Right ventricle myocardium superior (tissue), 1 donor: ENCODE measurements at regions not wholly inside any gene's neighbourhood (a gene's known extent, or its start where the extent isn't known, plus 50 kb on each side); places are given as distances from the start of the nearest gene placed in this dataset.

ENCODE experiments used
- ATAC-seq: fragments of 200-7000 bp; cut with Tn5 transposase; one replicate; pipeline ENCODE4 v1.9.1; 2020; ENCODE audit warnings: mild to moderate bottlenecking; ENCODE audit not compliant: poor library complexity
- DNase-seq: peaks from one replicate; pipeline ENCODE4 v3.0.0-alpha.2; 2020
- intact Hi-C: fragments of 100-400 bp; cut with DNase I; formaldehyde crosslinking; loops from one replicate; pipeline ENCODE4 v1.11.2; 2022
- donor health status: DM: no; HTN: yes; CAD: no; lungs with severe emphysema.

DNA sequence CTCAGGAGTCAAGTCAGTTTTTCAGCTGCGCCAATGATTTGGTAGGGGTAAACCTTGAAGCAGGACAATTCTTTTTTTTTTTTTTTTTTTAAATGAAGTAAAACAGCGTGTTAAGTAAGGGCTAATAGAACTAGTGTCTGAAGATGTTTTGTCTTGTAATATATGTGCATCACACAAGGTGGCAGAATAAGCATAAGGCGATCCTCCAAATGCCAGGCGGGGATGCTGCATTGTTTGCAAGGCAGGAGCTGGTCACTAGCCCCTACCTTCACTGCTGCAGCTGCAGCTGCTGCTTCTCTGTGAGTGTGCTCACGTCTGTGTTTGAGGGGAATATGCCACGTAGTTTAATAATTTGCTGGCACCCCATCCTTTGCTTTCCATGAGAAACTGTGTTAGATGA is 272.7 kb upstream of the MAP3K7 start:
- no peak for DNase-seq
- no peak for ATAC-seq
- intact Hi-C loops, result no loop called here

DNA sequence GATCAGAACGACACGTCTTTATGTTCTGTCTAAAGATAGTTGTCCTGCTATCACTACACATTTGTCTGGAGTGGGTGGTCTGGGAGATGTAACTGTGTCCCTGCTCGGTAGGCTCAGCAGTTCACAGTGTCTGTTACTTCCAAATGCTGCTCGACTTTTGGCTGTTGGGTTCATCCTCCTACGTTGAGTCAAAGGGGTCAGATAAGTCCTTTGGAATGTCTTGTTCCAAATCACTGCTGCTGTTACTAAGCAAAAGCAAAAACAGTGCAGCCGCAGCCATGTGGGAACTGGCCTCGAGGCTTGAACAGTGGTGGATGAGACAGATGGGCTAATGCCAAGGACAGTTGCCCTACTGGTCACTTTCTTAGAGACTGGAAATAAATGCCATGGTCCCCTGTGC is 272.2 kb upstream of the MAP3K7 start:
- no peak for ATAC-seq
- intact Hi-C loops, result no loop called here
- DNase-seq, result no peak

DNA sequence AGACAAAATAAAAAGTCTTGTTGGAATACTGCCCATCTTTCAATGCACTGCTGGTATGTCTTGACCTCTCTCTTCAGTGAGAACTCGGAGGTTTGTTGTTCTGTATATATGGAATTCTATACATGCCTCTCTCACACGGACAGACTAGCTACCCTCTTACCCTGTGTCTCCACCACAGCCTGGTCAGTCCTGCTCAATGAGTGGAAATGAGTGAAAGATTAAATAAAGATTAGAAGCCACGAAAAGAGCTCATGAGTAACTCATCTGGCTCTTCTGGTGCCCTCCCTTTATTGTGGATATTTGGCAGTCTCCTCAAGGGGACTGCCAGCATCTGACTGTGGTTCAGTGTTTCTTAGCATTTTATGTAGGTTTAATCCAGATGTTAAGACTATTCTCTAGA is 262.8 kb upstream of the MAP3K7 start:
- DNase-seq (no peak), ATAC-seq (no peak)
- intact Hi-C loops, result no loop called here

DNA sequence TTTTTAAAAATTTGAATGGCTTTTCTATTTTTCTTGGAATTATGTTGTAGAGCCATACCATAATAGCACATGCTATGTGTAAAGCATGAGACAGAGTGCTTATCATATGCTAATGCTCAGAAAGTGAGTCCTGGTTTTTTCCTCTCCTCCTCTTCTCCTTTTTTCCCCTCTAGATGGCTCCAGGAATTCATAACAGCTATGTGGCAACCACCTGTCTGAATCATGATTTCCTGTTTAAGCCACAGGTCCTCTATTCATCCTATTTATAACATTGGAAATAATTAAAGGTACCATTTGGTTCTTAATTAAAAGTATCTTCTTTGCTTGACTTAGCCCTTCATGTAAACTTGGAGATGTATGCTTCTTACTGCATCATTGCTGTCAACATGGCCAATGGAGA is 260.0 kb upstream of the MAP3K7 start:
- ATAC-seq (no peak), DNase-seq (no peak)
- intact Hi-C loops, result no loop called here

DNA sequence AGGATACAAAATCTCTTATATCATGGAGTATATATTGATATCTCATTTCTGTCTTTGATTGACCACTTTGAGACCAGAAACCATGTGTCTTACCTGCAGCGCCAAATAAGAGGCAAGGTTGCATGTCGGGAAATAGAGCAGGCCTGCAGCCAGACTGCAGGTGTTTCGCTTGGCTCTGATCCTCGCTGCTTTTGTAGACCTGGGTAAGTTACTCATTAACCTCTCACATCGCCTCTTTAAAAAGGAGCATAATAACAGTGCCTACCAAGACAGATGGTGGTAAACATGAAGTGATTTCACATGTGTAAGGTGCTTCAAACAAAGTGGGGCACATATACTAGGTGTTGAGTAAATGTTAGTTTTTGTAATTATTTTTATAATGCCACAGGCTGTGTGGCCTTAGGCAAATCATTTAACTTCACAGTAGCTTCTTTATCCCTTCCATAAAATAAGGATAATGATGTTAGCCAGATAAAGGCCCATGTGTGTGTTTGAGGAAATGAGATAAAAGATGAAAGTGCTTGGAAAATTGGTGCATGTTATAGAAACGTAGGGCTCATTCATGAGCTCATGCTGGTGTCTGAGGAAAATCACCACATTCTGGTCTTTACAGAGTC is 248.8 kb upstream of the MAP3K7 start:
- ATAC-seq (no peak), DNase-seq (no peak)
- intact Hi-C loops, result no loop called here

DNA sequence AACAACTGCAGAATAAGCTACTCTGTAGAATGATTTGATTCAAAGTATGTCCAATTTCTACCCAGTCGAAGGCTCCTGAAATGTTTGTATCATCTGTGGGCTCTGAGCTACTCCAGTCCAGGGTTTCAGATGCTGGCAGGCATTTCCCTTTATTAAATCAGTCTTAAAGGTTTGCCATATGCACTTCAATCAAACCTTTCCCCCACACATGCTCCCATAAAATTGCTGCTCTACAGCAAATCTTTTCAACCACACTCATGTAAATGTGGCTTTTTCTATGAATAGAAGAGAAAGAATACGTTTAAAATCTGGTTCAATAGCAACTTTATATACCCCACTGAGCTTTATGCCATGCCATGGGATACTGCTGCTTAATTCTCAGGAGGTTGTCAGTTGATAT is 242.4 kb upstream of the MAP3K7 start:
- DNase-seq, result no peak
- ATAC-seq, result no peak
- intact Hi-C loops, result no loop called here

DNA sequence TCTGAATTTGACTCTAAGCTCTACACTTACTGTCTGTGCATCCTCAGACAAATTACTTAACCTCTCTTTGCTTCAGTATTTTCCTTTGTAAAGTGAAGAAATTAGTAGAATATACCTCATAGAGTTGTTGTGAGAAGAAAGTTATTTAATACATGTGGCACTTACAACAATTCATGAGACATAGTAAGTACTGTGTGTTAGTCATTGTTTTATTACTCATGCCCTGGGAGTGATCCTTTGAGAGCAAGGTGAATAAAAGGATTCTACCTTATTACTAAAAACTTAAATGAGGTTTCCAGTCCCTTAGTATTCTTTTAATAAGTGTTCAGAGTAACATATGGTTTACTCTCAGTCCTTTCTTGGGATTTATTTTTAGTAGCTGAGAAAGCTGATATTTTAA is 233.6 kb upstream of the MAP3K7 start:
- DNase-seq (no peak), ATAC-seq (no peak)
- intact Hi-C loops, result no loop called here

DNA sequence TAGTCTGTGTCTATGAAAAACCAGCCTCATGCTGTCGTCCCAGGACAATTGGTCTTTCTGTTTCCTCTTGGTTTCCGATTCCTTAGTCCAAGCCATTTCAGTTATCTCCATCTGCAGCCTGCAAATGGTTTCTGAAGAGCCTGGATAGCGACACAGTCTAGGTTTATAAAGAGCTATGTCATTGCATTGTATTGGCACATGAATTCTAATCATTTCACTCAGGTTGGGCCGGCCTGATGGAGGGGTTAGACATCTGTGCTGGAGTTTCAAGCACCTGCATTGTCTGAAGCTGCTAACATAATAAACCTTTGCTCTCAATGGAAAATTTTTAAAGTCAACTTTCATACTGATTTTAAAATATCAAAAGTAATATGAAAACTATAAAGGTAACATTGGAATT is 232.6 kb upstream of the MAP3K7 start:
- intact Hi-C loops, result no loop called here
- DNase-seq (no peak), ATAC-seq (no peak)

DNA sequence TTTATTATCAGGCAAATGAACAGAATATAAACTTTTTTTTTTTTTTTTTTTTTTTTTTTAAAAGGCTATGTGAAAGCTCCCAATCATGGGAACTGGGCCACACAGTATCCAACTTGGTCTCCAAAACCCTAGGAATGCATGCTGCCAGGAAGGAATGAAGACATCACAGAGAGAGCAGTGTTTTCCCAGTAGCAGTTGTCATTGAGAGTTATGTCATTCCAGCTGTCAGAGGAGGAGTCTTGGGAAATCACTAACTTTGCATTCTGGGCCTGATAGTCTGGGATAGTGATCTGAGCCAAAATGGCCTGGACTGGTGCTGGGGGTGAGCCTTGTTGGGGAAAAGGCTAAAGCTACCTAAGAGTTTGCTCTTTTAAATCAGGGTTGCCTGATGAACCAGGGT is 231.3 kb upstream of the MAP3K7 start:
- ATAC-seq (peak; percentile 36), DNase-seq (no peak)
- intact Hi-C loops, result no loop called here

DNA sequence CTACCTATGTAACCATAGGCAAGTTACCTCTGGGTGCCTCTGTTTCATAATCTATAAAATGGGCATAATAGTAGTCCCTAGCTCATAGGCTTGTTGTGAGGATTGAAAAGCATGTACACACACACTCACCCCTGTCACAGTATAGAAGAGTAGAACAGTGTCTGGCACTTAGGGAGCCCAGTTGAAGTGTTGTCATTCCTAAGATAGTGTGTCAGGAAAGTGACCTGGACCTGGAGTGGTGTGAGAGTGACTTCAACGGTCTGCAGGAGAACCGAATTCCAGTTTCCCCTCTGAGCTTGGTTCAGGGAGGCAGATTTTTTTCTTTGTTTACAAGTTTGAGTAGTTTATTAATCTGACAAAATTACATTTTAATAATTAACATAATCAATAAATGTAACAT is 229.9 kb upstream of the MAP3K7 start:
- ATAC-seq, result no peak
- intact Hi-C loops, result no loop called here

DNA sequence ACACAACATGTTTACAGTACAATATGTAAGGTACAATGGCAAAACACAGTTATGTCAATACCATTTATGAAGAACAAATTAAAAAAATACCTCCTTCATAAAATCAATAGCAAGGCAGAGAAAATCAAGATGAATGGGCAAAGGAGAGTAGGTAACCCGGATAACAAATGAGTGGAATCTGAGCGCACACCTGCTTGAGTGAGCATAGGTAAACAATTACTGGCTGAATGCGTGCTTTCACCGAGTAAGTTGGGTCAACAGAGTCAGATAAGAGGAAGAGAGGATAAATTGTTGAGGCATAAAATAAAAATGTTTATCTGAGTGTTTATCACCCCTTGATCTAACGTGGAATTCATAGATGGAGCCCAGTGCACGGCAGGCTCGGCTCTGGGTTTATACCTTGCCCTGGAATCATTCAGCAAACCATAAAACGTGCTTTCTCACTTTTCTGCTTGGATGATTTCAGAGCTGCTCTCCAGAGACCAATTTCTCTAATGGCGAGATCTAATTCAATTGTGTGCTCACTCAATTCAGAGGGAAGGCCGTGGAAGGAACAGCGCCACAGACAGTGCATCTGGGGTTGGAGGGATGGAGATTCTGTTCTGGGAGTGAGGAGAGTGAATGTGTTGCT is 224.8 kb upstream of the MAP3K7 start:
- DNase-seq (no peak), ATAC-seq (no peak)
- intact Hi-C loops, result no loop called here

More for the DNA sequence above, 229.9 kb upstream of the MAP3K7 start:
- no peak for DNase-seq

DNA sequence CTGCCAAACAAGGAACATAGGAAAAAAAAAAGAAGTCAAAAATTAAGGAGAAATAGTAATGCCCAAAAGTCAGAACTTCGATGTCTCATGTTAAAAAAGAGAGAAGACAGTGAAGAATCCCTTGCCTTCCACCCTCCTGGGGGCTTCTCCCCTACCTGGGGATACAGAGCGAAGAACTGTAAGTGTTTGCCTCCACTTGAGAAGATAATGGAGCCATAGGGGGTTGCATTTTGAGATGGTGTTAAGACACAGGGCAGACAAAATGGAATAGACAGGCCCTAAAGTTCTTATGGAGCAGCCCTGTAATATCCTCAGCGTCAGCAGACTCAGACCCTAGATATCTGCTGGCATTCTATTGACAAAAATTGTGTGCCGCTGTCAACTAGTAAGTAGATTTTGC is 222.2 kb upstream of the MAP3K7 start:
- ATAC-seq (no peak), DNase-seq (no peak)
- intact Hi-C loops, result no loop called here

DNA sequence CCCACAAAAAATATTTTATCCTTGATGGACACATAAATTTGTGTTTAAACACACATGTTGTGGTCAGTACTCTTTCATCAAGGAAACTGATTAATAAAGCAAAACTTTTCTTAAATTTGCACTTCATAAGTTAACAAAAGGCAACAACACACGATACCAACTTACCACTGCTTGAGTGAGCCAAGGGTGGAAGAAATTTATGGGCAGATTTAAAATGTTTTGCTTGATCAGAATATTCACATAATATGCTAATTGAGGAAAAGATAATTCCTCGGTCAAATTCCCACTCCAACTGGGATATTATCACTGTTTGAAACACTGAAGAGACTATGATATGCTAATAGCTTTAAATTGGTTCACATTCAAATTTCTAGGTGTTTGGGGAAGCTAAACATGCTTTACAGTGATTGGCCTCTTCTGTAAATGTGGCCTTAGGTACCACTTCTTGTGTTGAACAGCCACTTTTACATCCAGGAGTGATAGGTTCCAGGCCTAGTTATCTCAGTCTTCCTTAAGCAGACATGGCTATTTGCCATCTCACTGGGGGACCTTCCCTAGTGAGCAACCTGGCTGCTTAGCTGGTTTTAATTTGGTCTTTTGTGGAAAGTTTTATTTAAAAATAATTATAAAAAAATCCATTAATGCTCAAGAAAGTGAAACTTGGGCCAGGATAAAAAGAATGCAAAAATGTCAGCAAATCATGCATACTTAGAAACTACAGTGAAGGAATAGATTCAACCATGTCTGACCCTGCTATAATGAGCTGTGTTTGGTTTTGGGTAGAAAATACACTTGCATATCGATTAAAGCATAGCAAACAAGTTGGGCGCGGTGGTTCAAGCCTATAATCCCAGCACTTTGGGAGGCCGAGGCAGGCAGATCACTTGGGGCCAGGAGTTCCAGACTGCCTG is 221.2 kb upstream of the MAP3K7 start:
- intact Hi-C loops, result no loop called here
- ATAC-seq (no peak), DNase-seq (no peak)

DNA sequence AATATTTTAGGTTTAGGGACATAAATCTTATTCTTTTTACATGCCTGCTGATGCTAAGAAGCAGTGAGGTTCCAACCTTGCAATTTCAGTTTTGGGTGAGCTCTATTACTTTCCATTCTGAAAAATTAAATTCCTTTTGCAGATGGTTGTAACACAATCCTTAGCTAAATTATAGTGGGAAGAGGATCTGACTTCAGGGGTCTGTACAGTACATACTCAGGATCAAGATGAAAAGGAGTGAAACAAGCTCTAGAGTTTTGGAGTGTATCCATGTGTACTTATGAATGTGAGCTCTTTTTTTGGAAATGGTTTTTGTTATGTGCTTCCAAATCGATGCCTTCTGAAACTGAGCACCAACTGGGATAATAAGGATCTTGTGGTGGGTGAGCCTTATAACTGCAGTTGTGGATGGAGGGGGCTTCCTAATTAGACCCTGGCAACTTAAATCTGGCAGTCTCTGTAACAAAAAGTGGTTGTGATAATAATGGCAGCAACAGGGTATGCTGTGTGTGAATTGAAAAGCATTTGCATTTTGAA is 218.8 kb upstream of the MAP3K7 start:
- ATAC-seq (no peak), DNase-seq (no peak)
- intact Hi-C loops, result no loop called here

DNA sequence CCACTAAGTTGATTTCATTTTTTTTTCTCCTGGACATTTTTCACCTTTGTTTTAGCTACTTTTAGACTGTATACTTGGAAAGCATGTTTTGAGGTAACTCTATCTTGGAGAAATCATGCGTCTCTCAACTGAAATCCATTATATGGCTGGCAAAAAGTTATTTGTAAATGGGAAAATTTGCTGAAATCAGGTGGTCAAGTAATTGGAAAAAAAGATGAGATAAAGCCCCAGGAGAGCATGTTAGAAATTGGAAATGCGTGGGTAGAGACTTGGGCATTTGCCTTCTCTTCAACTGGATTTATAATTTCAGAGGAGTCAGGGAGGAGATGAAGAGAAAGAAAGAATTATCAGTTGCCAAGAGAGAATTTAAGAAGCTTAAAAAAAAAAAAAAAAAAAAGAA is 217.1 kb upstream of the MAP3K7 start:
- ATAC-seq (no peak), DNase-seq (no peak)
- intact Hi-C loops, result no loop called here

DNA sequence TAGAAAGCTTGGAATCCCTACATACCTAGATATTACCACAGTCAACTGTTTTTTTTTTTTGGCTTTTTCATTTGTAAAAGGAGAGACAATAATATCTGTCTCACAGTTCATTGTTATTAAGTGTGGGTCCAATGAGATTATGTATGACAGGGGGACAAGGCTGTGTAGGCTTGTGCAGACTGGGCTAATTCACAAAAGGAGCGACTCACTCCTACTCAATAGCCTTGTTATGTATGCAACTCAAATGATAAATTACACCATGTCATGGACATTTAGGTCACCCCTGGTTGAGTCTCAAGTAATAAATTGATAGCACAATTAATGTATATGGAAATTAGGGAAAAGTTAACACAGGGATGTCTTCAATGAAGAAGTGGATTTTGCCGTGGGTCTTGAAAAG is 208.2 kb upstream of the MAP3K7 start:
- no peak for DNase-seq
- intact Hi-C loops, result no loop called here

DNA sequence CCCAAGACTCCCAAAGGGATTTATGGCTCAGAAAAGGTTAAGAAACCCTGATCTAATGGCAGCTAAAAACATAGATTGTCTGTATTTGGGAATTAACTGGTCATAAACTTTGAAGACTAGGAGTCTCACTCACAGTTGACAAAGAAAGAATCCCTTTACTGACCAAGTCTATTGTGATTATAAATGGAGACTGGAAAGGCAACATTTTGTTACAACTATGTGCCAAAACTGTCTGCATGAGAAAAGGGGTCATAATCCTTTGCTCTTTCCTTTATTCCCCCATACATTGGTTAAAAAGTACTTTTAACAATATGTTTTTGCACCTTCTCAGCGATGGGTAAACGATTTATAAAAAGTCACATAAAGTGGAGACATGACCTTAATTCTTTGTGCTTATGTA is 206.9 kb upstream of the MAP3K7 start:
- no peak for ATAC-seq
- intact Hi-C loops, result no loop called here

More for the DNA sequence above, 208.2 kb upstream of the MAP3K7 start:
- ATAC-seq, result no peak

DNA sequence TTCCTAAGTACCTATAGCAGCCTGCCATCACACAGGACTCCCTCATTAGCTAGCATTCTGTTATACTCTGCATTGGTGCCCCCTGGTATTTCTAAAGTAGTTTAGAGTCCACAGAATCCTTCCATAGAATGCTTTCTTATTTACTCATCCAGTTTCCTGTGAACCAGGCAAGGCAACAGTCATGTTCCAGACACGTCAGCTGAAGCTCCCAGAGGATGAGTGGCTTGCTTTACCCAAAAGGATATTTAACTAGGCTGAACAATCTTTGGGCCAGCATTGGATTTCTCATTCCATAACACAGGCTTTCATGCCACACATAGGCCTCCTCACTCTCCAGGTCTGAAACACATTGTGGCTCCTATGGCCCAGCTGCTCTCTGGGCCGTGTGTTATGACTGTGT is 203.8 kb upstream of the MAP3K7 start:
- no peak for ATAC-seq
- intact Hi-C loops, result no loop called here
- no peak for DNase-seq

More for the DNA sequence above, 206.9 kb upstream of the MAP3K7 start:
- no peak for DNase-seq

DNA sequence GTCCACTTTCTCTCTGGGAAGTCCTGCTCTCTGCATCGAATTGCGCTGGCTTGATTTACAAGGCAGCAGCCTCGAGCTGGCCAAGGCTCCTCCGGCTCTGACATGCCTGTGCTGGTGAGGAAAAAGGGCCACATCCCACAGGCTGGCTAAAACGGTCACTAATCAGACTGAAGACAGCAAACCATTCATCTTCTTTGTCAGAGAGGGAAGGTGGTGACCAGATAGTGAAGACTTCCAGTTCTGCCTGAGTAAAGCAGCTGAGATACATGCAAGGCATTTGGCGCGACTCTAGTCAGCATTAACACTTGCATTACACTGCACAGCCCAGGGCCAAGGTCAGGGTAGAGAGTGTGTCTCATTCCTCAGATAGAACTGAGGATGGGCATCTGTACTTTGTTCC is 203.2 kb upstream of the MAP3K7 start:
- intact Hi-C loops, result no loop called here

DNA sequence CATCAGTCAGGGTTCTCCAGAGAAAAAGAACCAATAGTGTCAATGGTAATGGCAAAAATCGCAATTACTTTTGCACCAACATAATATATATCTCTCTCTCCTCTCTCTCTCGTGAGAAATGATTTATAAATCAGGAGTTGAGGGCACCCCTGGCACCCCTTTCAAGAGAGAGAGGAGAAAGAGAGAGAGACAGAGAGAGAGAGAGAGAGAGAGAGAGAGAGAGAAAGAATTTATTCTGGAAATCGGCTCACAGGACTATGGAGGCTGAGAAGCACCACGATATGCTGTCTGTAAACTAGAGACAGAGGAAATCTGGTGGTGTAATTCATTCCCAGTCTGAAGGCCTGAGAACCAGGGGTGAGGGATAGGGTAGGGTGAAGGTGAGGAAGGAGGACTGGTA is 201.9 kb upstream of the MAP3K7 start:
- no peak for DNase-seq
- no peak for ATAC-seq
- intact Hi-C loops, result no loop called here

More for the DNA sequence above, 203.2 kb upstream of the MAP3K7 start:
- DNase-seq (no peak), ATAC-seq (no peak)
